ENCODE measurements at regions not wholly inside any gene's neighbourhood (a gene's known extent, or its start where the extent isn't known, plus 50 kb on each side); places are given as distances from the start of the nearest gene placed in this dataset.

GRCh38 chr15:38690719-38691332 lies 126.2 kb upstream of the RASGRP1 start:
- H3K79me1 ChIP-seq (ENCODE audit: low read depth, low read length) = no peaks in the 10 kb centered on the region
- CTCF ChIA-PET (ENCODE audit: partially characterized antibody) = interaction anchor here (0.6 to 7.4 kb wide), 49 partner anchors 8 to 760 kb away, joined by 3 to 72 read pairs (median 4); partner anchors contain the start of genes FAM98B and RASGRP1
- 7% methylated on average over 4 of the region's 4 CpGs; no CpG with 5 or more reads in 1 of the 2 experiments for WGBS, 2 experiments (ENCODE audit: extremely low coverage in 1 of 2, insufficient coverage in 1 of 2, insufficient read length in 1 of 2, insufficient replicate concordance in 2 of 2, low coverage in 1 of 2, low lambda C conversion rate in 2 of 2, missing lambda C conversion rate in 1 of 2)
- H4K5ac ChIP-seq (ENCODE audit: insufficient read length, low read depth, low read length) = no peak overlapping the region
- no peak overlapping the region for H3K4me2 ChIP-seq (ENCODE audit: insufficient read depth in 1 of 2, low read depth in 2 of 2, low read length in 2 of 2)
- H3K27ac ChIP-seq (ENCODE audit: low read depth, low read length) = no peak overlapping the region
- DNase-seq (ENCODE audit: low read depth in 1 of 2, low spot score in 2 of 2) (peak; percentile 46 to 82), FAIRE-seq (peak; percentile 90)
- no peak overlapping the region for H3K4ac ChIP-seq (replicated peaks; ENCODE audit: insufficient read length, low read depth, low read length)
- no peaks in the 10 kb centered on the region for H3K27me3 ChIP-seq (replicated peaks in 1 of 4; ENCODE audit: control insufficient read depth in 3 of 4, extremely low read depth in 1 of 4, insufficient read depth in 3 of 4, low read length in 3 of 4)
- H2BK12ac ChIP-seq (ENCODE audit: low read depth, low read length) = no peak overlapping the region
- TF ChIP-seq JUND (IDR thresholded peaks at IDR 0.05; ENCODE audit: low read length) = no peak
- TF ChIP-seq POLR2AphosphoS5 (IDR thresholded peaks at IDR 0.05; ENCODE audit: low read depth, low read length) = no peak
- peak; percentile 70 to 76 for TF ChIP-seq RAD21 (IDR thresholded peaks at IDR 0.05 in 1 of 2, conservative IDR thresholded peaks at IDR 0.05 in 1 of 2; ENCODE audit: low read depth in 2 of 2, low read length in 2 of 2)
- TF ChIP-seq, protein P1, sequence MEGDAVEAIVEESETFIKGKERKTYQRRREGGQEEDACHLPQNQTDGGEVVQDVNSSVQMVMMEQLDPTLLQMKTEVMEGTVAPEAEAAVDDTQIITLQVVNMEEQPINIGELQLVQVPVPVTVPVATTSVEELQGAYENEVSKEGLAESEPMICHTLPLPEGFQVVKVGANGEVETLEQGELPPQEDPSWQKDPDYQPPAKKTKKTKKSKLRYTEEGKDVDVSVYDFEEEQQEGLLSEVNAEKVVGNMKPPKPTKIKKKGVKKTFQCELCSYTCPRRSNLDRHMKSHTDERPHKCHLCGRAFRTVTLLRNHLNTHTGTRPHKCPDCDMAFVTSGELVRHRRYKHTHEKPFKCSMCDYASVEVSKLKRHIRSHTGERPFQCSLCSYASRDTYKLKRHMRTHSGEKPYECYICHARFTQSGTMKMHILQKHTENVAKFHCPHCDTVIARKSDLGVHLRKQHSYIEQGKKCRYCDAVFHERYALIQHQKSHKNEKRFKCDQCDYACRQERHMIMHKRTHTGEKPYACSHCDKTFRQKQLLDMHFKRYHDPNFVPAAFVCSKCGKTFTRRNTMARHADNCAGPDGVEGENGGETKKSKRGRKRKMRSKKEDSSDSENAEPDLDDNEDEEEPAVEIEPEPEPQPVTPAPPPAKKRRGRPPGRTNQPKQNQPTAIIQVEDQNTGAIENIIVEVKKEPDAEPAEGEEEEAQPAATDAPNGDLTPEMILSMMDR (IDR thresholded peaks at IDR 0.05; ENCODE audit: control extremely low read depth in 1 of 3, insufficient read depth in 1 of 3, low read depth in 1 of 3, low read length in 3 of 3) = peak in 2 of 3 experiments; percentile 75 to 87; a peak in 3 of 4 replicates
- TF ChIP-seq CBX8 (IDR thresholded peaks at IDR 0.05; ENCODE audit: borderline replicate concordance, low read depth, low read length) = no peak
- no peaks in the 10 kb centered on the region for H3K36me3 ChIP-seq (ENCODE audit: control insufficient read depth in 2 of 4, insufficient read depth in 4 of 4, low read length in 3 of 4)
- H3K9ac ChIP-seq (replicated peaks in 1 of 4; ENCODE audit: extremely low read depth in 1 of 4, low read depth in 3 of 4, low read length in 3 of 4) = no peak overlapping the region
- POLR2A ChIA-PET (ENCODE audit: partially characterized antibody) = interaction anchor here (1.7 kb wide), 1 partner anchor 237 kb away, joined by 6 read pairs; the partner anchor contains the start of gene FAM98B
- no peak overlapping the region for H4K91ac ChIP-seq (replicated peaks; ENCODE audit: insufficient read length, low read length)
- H3K4me3 ChIP-seq (ENCODE audit: extremely low read depth in 1 of 4, insufficient read depth in 2 of 4, low read depth in 3 of 4, low read length in 4 of 4) = no peak overlapping the region
- H3K9me3 ChIP-seq (ENCODE audit: insufficient read depth in 2 of 2, low read depth in 1 of 2, low read length in 1 of 2) = no peaks in the 10 kb centered on the region
- H2AK5ac ChIP-seq (ENCODE audit: low read depth, low read length) = no peak overlapping the region
- H4K8ac ChIP-seq (ENCODE audit: extremely low read depth, insufficient read depth, low read length) = no peak overlapping the region
- no peak overlapping the region for H2BK5ac ChIP-seq (ENCODE audit: low read depth, low read length)
- no peaks in the 10 kb centered on the region for H3K23me2 ChIP-seq (ENCODE audit: low read depth, low read length)
- no peak overlapping the region for H2BK15ac ChIP-seq (ENCODE audit: low read length)
- no peak overlapping the region for H3K23ac ChIP-seq (ENCODE audit: insufficient read length)
- H2BK20ac ChIP-seq (ENCODE audit: low read length) = no peak overlapping the region
- no peak overlapping the region for H3K56ac ChIP-seq (replicated peaks; ENCODE audit: insufficient read length, low read depth, low read length)
- H3K18ac ChIP-seq (ENCODE audit: extremely low read depth, low read length) = no peak overlapping the region
- no peak overlapping the region for H2AFZ ChIP-seq (ENCODE audit: low read length)
- no peaks in the 10 kb centered on the region for H3K79me2 ChIP-seq (ENCODE audit: control insufficient read depth in 1 of 2, insufficient read depth in 2 of 2, low read length in 2 of 2)
- no peak overlapping the region for H2BK120ac ChIP-seq (replicated peaks; ENCODE audit: low read depth, low read length)
- no peak overlapping the region for H3K14ac ChIP-seq (ENCODE audit: insufficient read length)
- H3K4me1 ChIP-seq (replicated peaks in 1 of 4; ENCODE audit: control insufficient read depth in 3 of 4, insufficient read depth in 4 of 4, low read length in 3 of 4) = peaks cover 0 to 4% (median 0%) of the 10 kb centered on the region in 4 experiments; a peak in 1 of 7 replicates
- H4K20me1 ChIP-seq (replicated peaks in 1 of 2; ENCODE audit: control insufficient read depth in 1 of 2, insufficient read depth in 2 of 2, low read length in 2 of 2) = no peaks in the 10 kb centered on the region
